ENCODE measurements at regions not wholly inside any gene's neighbourhood (a gene's known extent, or its start where the extent isn't known, plus 50 kb on each side); places are given as distances from the start of the nearest gene placed in this dataset.

DNA sequence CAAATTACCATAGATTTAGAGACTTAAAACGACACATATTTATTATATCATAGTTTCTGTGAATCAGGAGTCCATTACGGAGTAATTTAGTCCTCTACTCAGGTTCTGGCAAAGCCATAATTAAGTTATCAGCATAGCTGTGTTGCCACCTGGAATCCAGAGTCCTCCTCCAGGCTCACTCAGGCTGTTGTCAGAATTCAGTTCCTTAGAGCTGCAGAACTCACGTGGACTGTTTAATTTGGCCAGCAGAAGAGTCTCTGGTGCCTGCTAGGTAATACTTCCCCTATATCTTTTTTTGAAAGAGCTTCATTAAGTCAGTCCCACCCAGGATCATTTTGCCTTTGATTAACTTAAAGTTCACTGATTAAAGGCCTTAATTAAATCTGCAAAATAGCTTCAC is 891.5 kb downstream of the SUCLG1 start:
- no peak for TF ChIP-seq CTCF (IDR thresholded peaks at IDR 0.05; ENCODE audit: low read depth, low read length)
- in situ Hi-C loops (cut with HindIII; ENCODE audit: low sequenced_read_pairs): no loop called here
- no peak for DNase-seq (ENCODE audit: low read depth, low spot score)
- H3K4me3 ChIP-seq (ENCODE audit: low read depth, low read length): no peak overlapping the region

DNA sequence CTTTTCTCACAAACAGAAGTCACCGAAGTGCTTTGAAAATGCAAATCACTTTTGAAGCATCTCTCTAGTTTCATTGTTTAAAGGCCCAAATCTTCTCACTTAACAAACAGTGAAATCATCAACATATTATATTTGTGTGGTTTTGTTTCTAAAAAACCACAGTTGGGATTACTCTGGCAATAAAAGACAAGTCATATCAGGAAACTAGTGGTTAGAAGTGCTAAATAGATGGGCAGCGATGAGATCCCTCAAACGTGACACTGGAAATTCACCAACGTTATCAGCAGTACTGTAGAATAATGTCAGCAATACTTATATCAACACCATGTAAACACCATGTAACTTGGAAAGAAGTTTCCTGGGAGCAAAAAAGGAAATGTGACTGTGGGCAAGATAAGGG is 893.5 kb downstream of the SUCLG1 start:
- DNase-seq (ENCODE audit: low read depth, low spot score): no peak
- TF ChIP-seq CTCF (IDR thresholded peaks at IDR 0.05; ENCODE audit: low read depth, low read length): no peak
- H3K4me3 ChIP-seq (ENCODE audit: low read depth, low read length): no peak overlapping the region
- in situ Hi-C loops (cut with HindIII; ENCODE audit: low sequenced_read_pairs): no loop called here

DNA sequence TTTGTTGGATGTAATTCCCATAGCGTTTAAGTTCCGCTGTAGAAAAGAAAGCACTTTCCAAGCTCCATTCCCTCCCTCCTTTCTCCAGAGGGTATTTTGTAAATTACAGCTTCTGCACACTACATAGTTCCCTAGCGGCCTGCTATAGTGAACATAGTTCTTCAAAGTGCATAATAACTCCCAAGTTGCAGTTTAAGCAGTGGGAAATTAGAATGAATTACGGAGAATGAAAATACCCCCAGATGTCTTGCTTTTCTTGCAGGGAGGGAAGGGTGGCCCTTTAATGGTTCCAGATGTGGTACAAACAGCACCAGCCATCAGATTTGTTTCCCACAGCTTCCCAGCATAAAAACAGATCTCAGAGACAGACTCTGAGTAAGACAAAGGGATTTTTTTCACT is 893.9 kb downstream of the SUCLG1 start:
- TF ChIP-seq CTCF (IDR thresholded peaks at IDR 0.05; ENCODE audit: low read depth, low read length): no peak
- no peak overlapping the region for H3K4me3 ChIP-seq (ENCODE audit: low read depth, low read length)
- DNase-seq (ENCODE audit: low read depth, low spot score): no peak
- in situ Hi-C loops (cut with HindIII; ENCODE audit: low sequenced_read_pairs): no loop called here

GRCh38 chr2:83561592-83561991 is 897.5 kb downstream of the SUCLG1 start:
- in situ Hi-C loops (cut with HindIII; ENCODE audit: low sequenced_read_pairs): no loop called here
- TF ChIP-seq CTCF (IDR thresholded peaks at IDR 0.05; ENCODE audit: low read depth, low read length): no peak
- no peak for DNase-seq (ENCODE audit: low read depth, low spot score)
- no peak overlapping the region for H3K4me3 ChIP-seq (ENCODE audit: low read depth, low read length)

GRCh38 chr2:83536556-83536955 is 922.5 kb downstream of the SUCLG1 start:
- DNase-seq (ENCODE audit: low read depth, low spot score): no peak
- no peak for TF ChIP-seq CTCF (IDR thresholded peaks at IDR 0.05; ENCODE audit: low read depth, low read length)
- H3K4me3 ChIP-seq (ENCODE audit: low read depth, low read length): no peak overlapping the region
- in situ Hi-C loops (cut with HindIII; ENCODE audit: low sequenced_read_pairs): no loop called here

GRCh38 chr2:83534416-83534815 is 924.7 kb downstream of the SUCLG1 start:
- no peak for DNase-seq (ENCODE audit: low read depth, low spot score)
- no peak for TF ChIP-seq CTCF (IDR thresholded peaks at IDR 0.05; ENCODE audit: low read depth, low read length)

DNA sequence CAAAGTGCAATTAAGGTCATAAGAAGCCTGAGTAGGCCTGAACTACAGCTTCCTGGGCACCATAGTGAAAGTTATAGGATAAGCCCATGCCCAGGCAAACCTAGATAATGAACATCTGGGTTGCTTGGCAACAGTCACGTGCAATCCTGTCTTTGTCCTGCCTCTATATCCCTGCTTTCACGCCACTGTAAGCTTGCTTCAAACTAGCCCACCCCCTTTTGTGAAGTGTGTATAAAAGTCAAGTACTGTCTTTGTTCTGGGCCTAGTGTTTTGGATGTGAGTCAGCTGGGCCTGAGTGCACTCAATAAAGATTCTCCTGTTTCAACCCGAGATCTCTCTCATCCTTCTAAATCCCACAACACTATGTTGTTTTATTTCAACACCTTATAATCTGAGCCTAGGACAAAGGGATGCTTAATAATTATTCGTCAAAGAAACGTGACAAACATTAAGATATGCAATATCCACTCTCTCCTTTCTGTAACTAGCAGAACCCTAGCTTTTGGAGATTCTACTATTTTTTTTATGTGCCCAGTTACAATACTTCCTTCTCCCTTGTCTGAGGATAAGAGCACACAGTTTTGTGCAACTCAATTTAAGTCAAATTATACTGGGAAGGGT is 927.8 kb downstream of the SUCLG1 start:
- no peak for DNase-seq (ENCODE audit: low read depth, low spot score)

More at GRCh38 chr2:83534416-83534815, 924.7 kb downstream of the SUCLG1 start:
- H3K4me3 ChIP-seq (ENCODE audit: low read depth, low read length): no peak overlapping the region
- in situ Hi-C loops (cut with HindIII; ENCODE audit: low sequenced_read_pairs): no loop called here

More for the DNA sequence above, 927.8 kb downstream of the SUCLG1 start:
- in situ Hi-C loops (cut with HindIII; ENCODE audit: low sequenced_read_pairs): no loop called here
- TF ChIP-seq CTCF (IDR thresholded peaks at IDR 0.05; ENCODE audit: low read depth, low read length): no peak
- H3K4me3 ChIP-seq (ENCODE audit: low read depth, low read length): no peak overlapping the region

Data from astrocyte of the spinal cord (primary cell).